ENCODE measurements at regions not wholly inside any gene's neighbourhood (a gene's known extent, or its start where the extent isn't known, plus 50 kb on each side); places are given as distances from the start of the nearest gene placed in this dataset.
"Not testable (repeated sequence)": the region's sequence is repeated elsewhere in the genome, so short reads cannot be mapped to it uniquely, and the experiment has no call there.

DNA sequence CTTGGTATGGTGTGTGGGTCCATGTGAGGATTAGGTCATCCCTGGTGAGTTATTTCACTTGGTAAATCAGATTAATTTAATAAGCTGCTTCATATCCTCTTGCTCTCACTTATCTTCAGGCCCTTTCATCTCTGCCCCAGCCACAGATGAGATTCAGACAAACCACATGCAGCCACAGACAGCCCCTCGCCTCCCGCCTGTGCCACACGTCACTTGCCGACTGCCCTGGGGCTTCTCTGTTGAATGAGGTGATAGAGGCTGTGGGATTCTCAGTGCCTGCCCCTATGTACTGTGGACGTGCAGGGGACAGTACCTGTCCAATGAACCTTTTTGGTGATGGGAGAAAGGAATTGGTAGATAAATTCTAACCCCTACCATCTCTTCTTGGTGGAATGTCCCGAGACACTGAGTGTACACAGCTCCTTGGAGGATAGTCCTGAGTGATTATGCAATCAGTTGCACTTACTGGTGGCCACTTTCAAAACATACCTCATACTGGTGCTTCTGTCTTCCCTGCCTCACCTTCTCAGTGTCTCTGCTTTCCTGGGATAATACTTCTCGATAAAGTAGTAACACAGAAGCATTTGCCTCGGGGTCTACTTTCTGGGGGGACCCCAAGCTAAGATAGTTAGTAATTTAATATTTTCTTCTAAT is 248.7 kb downstream of the TTC6 start:
- DNase-seq (ENCODE audit: low read depth) = no peak

DNA sequence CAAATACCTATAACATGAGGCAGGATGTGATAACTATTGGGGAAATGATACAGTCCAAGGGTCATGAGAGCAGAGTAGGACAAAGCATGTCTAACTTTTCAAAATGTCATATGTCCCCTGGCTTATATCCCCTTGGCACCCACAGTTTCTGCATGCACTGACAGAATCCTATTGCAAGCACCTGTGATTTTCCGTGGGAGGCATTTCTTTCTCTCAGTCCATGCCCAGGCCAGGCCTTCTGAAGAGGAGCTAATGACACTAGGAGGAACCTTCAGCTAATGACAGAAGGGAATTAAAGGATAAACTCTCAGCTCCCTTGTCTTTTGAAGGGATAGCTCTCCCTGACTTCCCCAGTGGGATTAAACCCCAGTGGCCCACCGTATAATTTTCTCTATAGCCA is 249.2 kb downstream of the TTC6 start:
- no peak for DNase-seq (ENCODE audit: low read depth)

DNA sequence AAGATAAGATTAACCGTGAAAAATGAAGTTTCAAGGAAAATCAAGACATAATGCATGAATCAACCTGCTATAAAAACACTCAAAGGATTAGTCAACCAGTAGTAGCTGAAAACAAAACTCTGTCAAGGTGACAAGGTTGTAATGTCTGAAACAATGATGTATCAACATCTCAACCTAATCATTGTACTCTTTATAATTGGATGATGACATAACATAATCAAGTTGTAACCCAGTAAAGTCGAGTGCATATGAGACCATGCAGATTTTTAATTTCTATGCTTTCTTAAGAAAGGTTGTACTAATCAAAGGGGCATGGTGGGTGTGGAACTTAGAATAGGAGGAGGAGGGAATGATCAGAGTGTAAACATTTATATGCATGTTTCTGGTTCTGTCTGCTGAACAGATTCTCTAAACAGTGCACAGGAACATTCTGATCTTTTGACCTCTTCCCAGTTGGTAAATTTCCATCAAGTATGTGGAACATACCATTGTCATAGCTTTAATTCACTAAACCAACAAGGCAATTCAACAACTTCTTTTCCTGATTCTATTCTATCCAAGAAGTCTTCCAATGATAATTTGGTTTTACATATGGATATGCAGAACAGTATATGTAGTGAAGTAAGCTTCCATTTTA is 253.7 kb downstream of the TTC6 start:
- no peak for DNase-seq (ENCODE audit: low read depth)

DNA sequence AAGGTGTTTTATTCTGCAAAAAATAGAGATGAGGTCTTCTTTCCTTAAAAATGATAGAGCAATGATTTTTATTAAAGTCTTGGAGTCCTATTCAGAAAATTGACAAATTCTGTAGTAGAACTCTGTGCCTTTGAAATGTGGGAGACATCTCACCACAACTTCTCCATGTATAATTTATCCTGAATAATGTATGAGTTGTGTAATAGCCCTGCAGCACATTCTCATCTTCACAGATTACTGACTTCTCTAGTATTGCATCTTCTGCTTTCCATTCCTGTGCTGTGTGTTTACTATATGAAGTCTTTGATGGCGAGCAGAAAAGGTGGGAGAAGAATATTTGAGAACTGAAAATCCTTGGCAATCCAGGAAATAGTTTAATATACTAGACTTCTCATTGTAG is 255.6 kb downstream of the TTC6 start:
- DNase-seq (ENCODE audit: low read depth) = no peak

DNA sequence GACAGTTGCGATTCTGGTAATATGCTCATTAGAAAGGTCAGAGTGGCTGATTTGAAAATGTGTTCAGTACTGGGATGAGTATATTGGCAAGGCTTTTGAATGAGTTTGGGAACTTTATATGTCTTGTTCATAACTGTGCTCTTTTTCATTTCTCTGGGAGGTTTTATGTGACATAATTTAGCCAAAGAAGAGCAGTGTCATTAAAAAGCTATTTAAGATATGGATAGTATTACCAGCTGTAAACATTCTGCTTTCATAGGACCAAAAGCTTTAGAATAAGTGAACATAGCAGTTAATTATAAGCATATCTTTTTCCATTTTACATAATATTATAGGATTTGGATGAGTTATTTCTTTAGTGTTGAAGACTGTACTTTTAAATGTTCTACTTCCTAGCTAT is 260.4 kb downstream of the TTC6 start:
- no peak for DNase-seq (ENCODE audit: low read depth)

DNA sequence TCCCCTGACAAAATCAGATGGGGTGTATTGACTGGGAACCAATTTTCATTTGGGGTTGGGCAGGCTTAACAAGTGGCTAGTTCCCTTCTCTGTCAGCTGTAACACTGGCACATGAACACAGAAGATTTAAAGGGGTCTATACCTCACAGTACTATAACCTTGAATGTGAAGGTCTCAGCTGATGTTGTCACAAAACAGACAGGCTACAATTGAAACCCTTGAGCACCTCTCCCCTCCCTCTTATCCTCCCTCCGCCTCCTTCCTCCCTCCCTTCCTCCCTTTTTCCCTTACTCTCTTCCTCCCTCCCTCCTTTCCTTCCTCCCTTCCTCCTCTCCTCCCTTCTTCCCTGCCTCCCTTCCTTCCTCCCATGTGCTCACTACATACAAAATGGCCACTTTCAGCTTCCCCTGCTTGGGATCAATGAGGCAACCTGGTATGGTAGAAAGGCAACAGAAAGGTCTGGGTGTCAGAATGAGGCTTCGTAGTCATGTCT is 262.4 kb downstream of the TTC6 start:
- DNase-seq (ENCODE audit: low read depth) = no peak

DNA sequence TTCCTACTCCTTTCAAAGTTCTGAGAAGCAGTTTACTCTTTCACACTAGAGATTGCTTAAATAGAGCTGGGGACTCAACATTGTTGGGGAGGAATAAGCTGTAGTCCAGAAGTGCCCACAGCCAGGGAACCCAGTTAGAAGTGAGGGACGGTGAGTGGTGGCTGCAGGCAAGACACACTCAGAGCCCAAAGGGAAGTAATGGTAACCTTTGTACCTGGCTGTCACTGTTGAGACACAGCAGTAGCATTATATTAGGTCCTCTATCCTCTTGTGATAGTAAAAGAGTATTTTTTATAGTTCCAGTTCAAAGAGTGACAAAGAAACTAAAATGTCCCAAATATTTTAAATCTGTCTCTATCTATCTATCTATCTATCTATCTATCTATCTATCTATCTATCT is 263.3 kb downstream of the TTC6 start:
- no peak for DNase-seq (ENCODE audit: low read depth)

DNA sequence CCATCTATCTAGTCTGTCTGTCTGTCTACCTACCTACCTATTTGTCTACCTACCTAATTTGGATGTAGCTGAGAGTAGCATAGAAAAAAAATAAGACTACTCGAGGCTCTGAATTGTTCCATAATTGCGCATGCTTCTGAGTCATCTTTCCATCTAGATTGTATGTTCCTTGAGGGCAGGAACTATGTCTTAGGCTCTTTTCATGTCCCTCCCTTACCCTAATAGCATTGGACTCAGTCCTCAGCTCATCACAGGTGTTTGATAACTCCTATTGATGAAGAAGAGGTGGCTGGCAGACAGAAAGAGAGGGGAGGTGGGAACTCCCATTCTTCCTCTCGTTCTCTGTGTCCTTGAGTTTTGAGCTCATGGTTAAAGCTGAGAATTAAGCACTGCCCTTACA is 263.7 kb downstream of the TTC6 start:
- no peak for DNase-seq (ENCODE audit: low read depth)

DNA sequence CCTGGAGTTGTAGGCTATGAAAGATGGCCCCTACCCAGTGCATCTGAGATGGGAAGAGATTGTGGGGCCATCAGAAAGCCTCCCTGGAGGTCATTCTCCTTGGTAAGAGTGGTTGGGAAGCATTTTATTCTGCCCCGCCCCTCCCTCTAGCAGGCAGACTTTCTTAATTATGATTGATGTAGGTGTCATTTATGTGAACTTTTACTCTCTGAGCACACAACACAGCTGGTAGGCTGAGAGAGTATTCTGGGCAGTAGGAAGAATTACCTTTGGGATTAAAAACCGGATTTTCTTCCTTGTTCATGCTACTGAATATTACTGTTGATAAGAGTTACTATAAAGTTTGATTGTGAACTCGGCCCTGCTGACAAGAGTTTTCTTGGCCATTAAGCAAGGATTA is 266.8 kb downstream of the TTC6 start:
- DNase-seq (ENCODE audit: low read depth) = no peak

DNA sequence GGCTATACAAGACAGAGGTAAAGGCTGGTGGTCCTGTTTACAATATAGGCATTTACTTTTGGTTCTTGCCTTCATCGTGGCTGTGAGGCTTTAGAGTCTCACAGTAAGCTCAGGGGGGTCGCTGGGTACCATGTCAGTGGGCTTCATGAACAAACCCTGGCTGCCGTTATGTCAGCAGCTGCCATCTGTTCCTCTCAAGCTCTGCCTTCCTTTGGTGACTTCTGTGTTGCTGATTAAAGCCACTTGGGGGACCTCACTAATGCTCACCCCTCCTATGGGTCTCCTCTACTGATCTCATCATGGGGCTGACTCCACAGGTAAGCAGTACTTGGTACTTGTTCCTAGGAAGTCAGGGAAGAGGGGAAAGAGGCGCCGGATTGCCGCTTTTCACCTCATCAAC is 268.7 kb downstream of the TTC6 start:
- no peak for DNase-seq (ENCODE audit: low read depth)

DNA sequence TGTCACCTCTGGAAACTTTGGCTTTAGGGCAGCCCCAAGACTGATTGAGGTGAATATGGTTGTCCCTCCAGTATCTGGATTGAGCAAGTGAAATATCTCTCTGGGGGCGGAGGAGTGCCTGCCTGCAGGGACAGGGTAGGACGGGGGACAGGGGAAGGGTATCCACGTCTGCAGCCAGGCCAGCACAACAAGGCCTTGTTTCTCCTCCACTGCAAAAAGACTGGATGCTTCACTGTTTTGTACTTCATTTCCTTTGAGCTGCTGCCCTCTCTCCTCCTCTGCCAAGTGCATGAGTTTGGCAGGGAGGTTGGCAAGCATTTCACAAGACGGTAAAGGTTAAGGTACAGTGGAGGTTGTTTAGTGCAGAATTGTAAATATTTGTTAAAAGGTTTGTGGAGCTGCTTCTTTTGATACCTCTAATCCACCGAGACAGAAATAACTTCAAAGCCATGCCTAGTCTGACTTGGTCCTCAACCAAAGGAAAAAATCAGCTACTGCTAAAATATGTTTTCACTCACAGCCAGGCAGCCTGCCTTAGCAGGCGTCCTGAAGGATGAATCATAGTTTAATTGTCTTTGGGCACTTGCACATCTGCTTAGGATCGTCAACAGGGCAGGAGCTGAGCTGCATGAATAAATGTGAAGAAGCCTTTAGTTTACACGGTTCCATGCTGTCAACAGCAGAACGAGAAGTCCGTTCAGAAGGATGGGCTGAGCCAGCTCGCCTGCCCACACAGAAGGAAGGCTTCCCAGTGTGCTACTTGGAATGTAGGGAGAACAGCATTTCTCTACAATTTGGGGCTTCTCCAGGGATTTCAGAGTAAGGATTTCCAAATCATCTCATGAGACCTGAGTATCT is 269.7 kb downstream of the TTC6 start:
- peak; percentile 55 for DNase-seq (ENCODE audit: low read depth)

DNA sequence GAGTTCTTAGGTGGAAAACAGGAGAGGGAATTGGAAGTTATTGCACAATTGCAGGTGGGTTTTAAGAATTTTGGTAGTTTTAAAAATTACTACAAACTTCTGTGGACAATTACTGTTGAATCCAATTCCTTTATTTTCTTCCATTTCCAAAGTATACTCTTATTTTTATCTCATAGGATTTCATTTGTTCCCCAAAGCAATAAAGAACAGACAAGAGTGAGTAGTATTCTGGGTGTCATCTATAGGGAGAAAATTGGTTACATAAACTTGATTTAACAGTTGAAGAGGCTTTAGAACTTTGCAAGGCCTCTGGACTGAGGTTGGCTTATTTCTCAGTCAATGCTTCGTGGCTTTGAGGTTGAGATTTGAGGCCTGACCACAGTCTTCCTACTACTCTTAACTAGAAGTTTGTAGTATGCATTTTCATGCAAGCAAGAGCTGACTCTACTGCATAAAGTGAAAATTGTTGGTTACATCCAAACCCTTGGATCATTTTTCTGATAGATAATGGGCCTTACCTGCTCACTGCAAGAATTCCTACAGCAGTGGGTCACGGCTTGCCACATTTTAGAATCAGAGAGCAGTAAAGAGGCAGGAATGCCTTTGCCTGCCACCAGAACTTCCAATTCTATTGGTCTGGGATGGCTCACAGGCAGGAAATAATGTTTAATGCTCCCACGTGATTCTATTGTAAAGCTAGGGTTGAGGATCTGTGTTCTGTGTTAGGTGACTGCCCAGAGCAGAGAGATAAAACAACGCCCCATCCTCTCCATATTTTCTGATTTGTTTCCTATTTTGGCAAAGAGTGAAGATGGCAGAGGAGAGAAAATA is 270.5 kb downstream of the TTC6 start:
- no peak for DNase-seq (ENCODE audit: low read depth)

DNA sequence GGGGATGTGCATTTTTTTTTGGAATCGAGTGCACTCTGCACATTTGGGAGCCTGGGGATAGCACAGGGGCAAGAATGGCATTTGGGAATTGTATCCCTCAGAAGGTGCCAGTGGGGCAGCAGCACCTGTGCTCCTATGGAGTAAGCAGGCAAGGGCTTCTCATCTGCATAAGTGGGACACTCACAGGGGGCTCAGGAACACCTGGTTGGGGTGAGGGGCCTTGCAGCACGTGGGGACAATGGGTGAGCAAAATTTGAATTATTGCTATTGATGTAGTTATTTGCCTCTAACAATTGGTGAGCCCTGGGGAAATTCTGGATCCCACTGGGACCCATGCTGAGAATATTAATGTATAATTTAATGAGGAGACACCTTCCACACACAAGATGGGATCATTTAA is 274.2 kb downstream of the TTC6 start:
- no peak for DNase-seq (ENCODE audit: low read depth)

DNA sequence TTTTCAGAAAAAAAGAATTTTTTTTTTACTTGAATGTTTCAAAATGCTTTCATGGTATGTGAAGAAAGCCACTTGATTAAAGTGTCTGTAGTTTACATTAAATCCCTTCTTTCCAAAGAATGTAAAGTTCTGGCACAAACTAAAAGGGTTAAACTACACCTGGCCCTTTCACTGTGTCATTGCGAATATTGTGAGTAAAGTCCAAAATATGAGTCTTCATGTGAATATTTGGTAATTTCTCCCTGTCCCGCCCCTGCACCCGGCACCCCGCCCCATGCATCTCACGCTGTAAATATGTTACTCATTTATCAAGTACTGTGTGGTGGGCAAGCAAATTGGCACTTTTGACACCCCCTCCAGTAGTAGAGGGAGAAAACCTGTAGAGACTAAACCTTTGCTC is 274.7 kb downstream of the TTC6 start:
- DNase-seq (ENCODE audit: low read depth) = no peak

DNA sequence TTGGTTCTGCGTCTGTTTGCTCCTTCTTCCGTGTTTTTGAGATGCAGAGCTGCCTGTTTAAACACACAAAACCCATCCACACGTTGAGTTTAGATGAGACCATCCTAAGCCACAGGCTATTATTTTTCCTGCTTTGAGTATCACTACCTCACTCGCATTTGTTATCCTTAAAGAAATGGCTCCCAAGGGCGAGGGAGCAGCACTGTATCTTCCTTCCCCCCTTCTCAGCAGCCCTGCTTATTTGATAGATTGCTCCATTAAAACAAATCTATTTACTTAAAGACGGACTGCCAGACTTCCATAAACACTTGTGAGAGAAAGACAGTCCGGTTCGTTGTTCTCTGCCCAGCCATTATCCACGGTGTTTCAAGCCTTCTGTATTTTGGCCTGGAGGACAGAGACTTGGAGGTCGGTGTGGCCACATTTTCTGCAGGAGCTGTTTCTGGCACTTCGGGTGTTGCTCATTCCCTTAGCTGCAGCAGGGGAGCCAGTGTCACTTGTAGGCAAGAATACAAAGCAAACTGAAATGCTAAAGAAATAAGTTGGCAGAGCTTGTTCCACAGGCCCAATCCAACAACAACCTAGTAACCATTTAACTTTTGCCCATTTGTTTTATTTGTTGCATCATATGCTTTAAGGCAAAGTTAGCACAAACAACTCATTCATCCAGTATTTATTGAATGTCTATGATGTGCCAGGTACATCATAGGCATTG is 275.4 kb downstream of the TTC6 start:
- DNase-seq (ENCODE audit: low read depth) = no peak

DNA sequence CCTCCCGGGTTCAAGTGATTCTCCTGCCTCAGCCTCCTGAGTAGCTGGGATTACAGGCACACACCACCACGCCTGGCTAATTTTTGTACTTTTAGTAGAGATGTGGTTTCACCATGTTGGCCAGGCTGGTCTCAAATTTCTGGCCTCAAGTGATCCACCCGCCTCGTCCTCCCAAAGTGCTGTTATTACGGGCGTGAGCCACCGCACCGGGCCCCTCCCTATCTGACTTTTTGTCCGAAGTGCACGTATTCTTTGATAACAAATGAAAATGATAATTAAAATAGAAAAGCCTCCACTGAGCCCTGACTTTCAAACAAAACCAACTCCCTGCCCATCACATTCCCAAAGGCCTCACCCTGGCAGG is 278.6 kb downstream of the TTC6 start:
- not testable (repeated sequence) for DNase-seq (ENCODE audit: low read depth)

DNA sequence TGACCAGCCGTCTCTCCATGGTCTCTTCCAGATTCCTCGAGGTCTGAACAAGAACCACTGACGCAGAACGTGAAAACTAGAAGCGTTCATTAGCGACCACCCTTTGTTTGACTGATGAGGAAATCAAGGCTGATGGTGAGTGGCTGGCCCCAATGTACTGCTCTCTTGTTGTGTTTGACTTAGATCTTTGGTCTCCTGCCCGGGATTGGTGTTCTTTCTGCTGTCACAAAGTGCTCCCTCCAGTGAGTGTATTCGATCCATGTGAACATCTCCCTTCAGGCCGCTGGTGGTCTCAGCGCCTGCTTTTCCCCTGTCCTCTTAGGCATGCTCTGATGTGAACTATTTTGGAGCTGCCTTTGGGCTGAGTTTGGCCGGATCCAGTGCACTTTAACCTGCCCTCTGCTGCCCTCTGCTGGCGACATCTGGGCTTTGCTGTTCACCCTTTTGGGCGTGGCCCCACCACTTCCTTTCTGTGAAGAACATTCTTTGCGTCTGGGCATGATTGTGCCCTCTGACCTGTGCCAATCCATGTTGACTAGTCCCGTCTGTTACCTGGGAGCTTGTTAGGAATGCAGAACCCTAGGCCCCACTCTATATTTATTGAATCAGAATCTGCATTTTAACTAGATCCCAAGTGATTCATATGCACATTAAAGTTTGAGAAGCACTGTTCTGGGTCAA is 279.1 kb downstream of the TTC6 start:
- DNase-seq (ENCODE audit: low read depth) = peak; percentile 46

DNA sequence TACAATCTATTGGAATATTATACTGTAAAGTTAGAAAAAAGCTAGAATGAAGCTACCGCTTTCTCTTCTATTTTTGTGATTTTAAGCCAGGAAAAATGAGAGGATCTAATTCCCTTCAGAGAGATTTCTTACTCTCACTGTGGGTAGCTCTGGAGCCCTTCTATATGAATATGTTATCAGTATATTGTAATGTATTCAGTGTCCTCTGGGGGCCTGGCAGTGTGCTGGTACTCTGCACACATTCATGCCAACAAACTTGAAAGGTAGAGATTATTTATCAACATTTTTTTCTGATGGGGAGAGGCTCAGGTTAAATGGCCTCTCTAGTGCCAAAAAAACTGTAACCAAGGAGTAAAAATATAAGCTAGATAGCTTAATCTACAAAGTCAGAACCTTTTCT is 292.8 kb downstream of the TTC6 start:
- no peak for DNase-seq (ENCODE audit: low read depth)

DNA sequence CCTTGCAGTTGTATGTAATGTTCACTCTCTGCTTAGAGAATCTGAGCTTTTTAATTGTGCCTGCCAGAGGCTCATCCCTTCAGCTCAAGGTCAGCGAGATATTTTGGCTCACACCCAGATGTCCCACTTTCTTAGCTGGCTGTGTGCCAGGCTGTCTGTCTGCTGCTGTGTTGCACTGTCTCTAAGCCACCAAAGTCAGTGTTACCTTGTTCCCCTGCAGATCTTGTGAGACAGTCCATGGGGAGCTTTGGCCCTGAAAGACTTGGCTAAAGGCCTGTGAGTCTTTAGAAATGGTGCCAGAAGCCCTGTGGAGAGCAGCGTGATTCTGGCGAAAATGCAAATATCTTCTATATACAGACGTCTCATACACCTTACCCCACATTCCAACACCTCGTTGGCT is 293.7 kb downstream of the TTC6 start:
- DNase-seq (ENCODE audit: low read depth) = no peak

DNA sequence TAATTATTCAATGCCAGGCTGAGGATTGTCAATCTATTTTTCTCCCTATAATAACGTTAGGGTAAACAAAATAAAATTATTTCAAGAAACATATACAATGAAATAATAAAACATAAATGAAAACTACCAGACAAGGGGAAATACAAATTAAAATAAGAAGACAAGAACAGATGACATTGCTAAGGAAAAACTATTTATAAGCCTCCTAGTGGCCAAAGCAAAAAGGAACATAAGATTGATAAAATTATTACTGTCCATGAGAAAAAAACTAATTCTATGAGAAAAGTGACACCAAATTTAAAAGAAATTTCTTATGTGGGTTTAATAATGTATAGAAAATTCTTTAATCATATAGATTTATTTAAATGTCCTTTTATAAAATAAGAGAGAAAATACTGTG is 294.7 kb downstream of the TTC6 start:
- no peak for DNase-seq (ENCODE audit: low read depth)

DNA sequence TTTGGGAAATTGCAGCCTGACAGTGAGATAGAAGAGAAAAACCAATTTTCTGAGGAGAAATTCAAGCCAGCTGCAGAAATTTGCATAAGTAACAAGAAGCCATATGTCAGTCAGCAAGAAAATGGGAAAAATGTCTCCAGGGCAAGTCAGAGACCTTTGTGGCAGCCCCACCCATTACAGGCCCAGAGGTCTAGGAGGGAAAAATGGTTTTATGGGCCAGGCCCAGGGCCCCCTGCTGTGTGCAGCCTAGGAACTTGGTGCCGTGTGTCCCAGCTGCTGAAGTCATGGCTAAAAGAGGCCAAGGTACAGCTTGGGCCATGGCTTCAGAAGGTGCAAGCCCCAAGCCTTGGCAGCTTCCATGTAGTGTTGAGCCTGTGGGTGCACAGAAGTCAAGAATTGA is 296.1 kb downstream of the TTC6 start:
- not testable (repeated sequence) for DNase-seq (ENCODE audit: low read depth)

Data from fibroblast of gingiva (primary cell).